ENCODE measurements at regions not wholly inside any gene's neighbourhood (a gene's known extent, or its start where the extent isn't known, plus 50 kb on each side); places are given as distances from the start of the nearest gene placed in this dataset.

DNA sequence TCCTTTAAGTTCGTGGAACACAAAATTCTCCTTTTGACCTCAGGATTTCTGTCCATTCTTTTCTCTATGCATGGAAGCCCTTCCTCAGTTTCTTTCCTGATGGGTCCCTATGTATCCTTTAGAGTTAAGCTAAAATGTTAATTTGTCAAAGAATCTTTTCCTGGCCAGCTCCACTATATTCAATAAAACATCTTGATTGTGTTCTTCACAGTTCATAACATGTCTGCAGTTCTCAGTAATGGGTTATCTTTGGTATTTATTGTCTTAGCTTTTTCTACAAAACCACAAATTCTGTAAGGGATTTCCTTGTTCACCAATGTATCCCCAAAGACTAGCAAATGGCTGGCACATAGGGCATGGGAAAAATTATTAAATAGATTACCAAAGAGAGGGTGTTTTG, 998.5 kb downstream of the ADGRL2 start:
- DNase-seq (ENCODE audit: low spot score) (no peak), ATAC-seq (no peak)
- peaks cover 8% of the 10 kb centered on the region; the same call in 1 of the 2 replicates for H3K36me3 Mint-ChIP-seq
- POLR2A ChIA-PET: no interaction called here
- CTCF ChIA-PET: no interaction called here
- H3K9me3 Mint-ChIP-seq: peaks cover 18% of the 10 kb centered on the region
- H3K4me3 Mint-ChIP-seq: no peak overlapping the region
- TF ChIP-seq, protein P1, sequence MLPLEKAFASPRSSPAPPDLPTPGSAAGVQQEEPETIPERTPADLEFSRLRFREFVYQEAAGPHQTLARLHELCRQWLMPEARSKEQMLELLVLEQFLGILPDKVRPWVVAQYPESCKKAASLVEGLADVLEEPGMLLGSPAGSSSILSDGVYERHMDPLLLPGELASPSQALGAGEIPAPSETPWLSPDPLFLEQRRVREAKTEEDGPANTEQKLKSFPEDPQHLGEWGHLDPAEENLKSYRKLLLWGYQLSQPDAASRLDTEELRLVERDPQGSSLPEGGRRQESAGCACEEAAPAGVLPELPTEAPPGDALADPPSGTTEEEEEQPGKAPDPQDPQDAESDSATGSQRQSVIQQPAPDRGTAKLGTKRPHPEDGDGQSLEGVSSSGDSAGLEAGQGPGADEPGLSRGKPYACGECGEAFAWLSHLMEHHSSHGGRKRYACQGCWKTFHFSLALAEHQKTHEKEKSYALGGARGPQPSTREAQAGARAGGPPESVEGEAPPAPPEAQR (CRISPR knock-in tag; IDR thresholded peaks at IDR 0.05): no peak
- TF ChIP-seq, protein P2, sequence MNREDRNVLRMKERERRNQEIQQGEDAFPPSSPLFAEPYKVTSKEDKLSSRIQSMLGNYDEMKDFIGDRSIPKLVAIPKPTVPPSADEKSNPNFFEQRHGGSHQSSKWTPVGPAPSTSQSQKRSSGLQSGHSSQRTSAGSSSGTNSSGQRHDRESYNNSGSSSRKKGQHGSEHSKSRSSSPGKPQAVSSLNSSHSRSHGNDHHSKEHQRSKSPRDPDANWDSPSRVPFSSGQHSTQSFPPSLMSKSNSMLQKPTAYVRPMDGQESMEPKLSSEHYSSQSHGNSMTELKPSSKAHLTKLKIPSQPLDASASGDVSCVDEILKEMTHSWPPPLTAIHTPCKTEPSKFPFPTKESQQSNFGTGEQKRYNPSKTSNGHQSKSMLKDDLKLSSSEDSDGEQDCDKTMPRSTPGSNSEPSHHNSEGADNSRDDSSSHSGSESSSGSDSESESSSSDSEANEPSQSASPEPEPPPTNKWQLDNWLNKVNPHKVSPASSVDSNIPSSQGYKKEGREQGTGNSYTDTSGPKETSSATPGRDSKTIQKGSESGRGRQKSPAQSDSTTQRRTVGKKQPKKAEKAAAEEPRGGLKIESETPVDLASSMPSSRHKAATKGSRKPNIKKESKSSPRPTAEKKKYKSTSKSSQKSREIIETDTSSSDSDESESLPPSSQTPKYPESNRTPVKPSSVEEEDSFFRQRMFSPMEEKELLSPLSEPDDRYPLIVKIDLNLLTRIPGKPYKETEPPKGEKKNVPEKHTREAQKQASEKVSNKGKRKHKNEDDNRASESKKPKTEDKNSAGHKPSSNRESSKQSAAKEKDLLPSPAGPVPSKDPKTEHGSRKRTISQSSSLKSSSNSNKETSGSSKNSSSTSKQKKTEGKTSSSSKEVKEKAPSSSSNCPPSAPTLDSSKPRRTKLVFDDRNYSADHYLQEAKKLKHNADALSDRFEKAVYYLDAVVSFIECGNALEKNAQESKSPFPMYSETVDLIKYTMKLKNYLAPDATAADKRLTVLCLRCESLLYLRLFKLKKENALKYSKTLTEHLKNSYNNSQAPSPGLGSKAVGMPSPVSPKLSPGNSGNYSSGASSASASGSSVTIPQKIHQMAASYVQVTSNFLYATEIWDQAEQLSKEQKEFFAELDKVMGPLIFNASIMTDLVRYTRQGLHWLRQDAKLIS (CRISPR knock-in tag; IDR thresholded peaks at IDR 0.05; ENCODE audit: borderline replicate concordance): no peak
- TF ChIP-seq GABPB1 (CRISPR knock-in tag; IDR thresholded peaks at IDR 0.05) (no peak), TP53 (CRISPR knock-in tag; IDR thresholded peaks at IDR 0.05) (no peak), SP1 (CRISPR knock-in tag; conservative IDR thresholded peaks at IDR 0.05) (no peak), ZBTB21 (CRISPR knock-in tag; IDR thresholded peaks at IDR 0.05; ENCODE audit: borderline replicate concordance) (no peak), NFYB (CRISPR knock-in tag; conservative IDR thresholded peaks at IDR 0.05; ENCODE audit: low read depth) (no peak), FOXK1 (CRISPR knock-in tag; IDR thresholded peaks at IDR 0.05) (no peak)
- TF ChIP-seq, protein P3, sequence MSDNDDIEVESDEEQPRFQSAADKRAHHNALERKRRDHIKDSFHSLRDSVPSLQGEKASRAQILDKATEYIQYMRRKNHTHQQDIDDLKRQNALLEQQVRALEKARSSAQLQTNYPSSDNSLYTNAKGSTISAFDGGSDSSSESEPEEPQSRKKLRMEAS (CRISPR knock-in tag; IDR thresholded peaks at IDR 0.05): no peak
- TF ChIP-seq, protein P4, sequence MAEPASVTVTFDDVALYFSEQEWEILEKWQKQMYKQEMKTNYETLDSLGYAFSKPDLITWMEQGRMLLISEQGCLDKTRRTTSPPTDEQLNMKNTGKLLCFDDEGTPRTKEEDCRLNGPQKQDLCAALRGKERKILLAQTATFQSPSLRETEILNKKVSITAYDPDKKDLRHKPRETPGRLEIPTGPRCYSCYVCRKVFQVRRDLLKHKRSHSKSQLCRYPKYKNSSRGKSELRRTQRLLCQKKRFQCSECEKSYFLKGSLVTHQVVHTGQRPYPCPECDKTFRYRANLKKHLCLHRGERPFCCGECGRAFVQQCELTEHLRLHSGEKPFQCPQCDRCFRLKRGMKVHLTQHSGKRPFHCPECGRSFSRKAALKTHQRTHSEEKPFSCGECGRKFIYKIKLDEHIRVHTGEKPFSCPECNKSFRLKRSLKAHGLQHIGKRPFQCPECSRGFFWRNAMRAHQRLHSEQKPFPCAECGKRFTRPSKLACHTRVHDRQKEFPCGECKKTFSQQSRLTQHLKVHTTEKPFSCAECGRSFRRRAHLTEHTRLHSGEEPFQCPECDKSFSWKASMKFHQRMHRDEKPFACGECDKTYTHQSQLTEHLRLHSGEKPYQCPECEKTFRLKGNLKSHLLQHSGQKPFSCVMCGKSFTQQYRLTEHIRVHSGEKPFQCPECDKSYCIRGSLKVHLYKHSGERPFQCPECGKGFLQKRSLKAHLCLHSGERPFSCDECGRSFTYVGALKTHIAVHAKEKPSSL (CRISPR knock-in tag; conservative IDR thresholded peaks at IDR 0.05): no peak
- TF ChIP-seq, protein P5, sequence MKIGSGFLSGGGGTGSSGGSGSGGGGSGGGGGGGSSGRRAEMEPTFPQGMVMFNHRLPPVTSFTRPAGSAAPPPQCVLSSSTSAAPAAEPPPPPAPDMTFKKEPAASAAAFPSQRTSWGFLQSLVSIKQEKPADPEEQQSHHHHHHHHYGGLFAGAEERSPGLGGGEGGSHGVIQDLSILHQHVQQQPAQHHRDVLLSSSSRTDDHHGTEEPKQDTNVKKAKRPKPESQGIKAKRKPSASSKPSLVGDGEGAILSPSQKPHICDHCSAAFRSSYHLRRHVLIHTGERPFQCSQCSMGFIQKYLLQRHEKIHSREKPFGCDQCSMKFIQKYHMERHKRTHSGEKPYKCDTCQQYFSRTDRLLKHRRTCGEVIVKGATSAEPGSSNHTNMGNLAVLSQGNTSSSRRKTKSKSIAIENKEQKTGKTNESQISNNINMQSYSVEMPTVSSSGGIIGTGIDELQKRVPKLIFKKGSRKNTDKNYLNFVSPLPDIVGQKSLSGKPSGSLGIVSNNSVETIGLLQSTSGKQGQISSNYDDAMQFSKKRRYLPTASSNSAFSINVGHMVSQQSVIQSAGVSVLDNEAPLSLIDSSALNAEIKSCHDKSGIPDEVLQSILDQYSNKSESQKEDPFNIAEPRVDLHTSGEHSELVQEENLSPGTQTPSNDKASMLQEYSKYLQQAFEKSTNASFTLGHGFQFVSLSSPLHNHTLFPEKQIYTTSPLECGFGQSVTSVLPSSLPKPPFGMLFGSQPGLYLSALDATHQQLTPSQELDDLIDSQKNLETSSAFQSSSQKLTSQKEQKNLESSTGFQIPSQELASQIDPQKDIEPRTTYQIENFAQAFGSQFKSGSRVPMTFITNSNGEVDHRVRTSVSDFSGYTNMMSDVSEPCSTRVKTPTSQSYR (CRISPR knock-in tag; IDR thresholded peaks at IDR 0.05): no peak
- TF ChIP-seq, protein P6, sequence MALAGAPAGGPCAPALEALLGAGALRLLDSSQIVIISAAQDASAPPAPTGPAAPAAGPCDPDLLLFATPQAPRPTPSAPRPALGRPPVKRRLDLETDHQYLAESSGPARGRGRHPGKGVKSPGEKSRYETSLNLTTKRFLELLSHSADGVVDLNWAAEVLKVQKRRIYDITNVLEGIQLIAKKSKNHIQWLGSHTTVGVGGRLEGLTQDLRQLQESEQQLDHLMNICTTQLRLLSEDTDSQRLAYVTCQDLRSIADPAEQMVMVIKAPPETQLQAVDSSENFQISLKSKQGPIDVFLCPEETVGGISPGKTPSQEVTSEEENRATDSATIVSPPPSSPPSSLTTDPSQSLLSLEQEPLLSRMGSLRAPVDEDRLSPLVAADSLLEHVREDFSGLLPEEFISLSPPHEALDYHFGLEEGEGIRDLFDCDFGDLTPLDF (CRISPR knock-in tag; IDR thresholded peaks at IDR 0.05): no peak
- peaks cover 3% of the 10 kb centered on the region; the same call in 1 of the 2 replicates for H3K4me1 Mint-ChIP-seq
- H3K27ac Mint-ChIP-seq: no peak overlapping the region
- H3K27me3 Mint-ChIP-seq (ENCODE audit: low read depth): no peaks in the 10 kb centered on the region

DNA sequence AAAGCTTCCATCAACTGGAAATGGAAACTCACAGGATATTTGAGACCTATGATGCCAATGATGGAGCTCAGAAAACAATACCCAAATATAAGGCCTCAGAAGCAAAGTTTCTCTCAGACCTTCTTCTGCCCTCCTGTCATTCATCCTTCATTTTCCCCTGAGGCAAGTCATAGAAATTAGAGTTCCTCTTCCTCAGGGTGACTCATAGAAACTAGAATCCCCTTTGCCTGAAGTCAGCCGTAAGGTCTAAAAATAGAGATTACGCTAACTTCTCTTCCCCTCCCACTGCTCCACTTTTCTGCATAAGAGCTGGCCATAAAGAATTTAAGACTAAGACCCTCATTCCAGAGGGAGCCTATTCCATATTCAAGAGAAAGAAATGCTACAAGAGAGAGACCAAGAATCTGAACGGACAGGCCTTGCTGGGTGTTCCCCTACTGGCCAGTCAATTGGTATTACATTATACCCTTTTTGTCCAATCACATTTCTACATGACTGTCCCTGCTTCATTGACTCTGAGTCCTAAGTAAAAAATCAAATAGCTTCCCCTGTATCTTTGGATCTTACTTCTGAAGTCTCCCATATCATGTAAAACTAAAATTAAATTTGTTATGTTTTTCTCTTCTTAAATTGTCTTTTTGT, 994.9 kb downstream of the ADGRL2 start:
- no peaks in the 10 kb centered on the region for H3K27me3 Mint-ChIP-seq (ENCODE audit: low read depth)
- H3K27ac Mint-ChIP-seq: no peak overlapping the region
- no peak for TF ChIP-seq FOXK1 (CRISPR knock-in tag; IDR thresholded peaks at IDR 0.05)
- H3K9me3 Mint-ChIP-seq: peaks cover 26% of the 10 kb centered on the region
- peaks cover 21% of the 10 kb centered on the region for H3K4me1 Mint-ChIP-seq
- ATAC-seq (peak; percentile 78), DNase-seq (ENCODE audit: low spot score) (no peak)
- CTCF ChIA-PET: no interaction called here
- POLR2A ChIA-PET: no interaction called here
- H3K36me3 Mint-ChIP-seq: peaks cover 16% of the 10 kb centered on the region
- no peak overlapping the region for H3K4me3 Mint-ChIP-seq
